ENCODE measurements at regions not wholly inside any gene's neighbourhood (a gene's known extent, or its start where the extent isn't known, plus 50 kb on each side); places are given as distances from the start of the nearest gene placed in this dataset.
"Not testable (repeated sequence)": the region's sequence is repeated elsewhere in the genome, so short reads cannot be mapped to it uniquely, and the experiment has no call there.

GRCh38 chr12:92394895-92395294 is 249.2 kb upstream of the BTG1 start:
- H3K9me2 ChIP-seq (ENCODE audit: insufficient read depth), result no peaks in the 10 kb centered on the region
- BruUV-seq (replicated peaks), result no TSS peak
- intact Hi-C loops (cut with micrococcal nuclease), result no loop called here
- H3K27ac ChIP-seq (ENCODE audit: low read depth, low read length), result no peak overlapping the region
- H3K9me3 ChIP-seq (ENCODE audit: control insufficient read depth in 1 of 2, insufficient read depth in 1 of 2, low read depth in 1 of 2, low read length in 2 of 2), result peaks cover 0 to 5% of the 10 kb centered on the region in 2 experiments; a peak in 1 of 4 replicates
- H3K4me1 ChIP-seq (ENCODE audit: control insufficient read depth in 1 of 2, insufficient read depth in 2 of 2, low read length in 2 of 2), result no peaks in the 10 kb centered on the region
- no peak overlapping the region for H3K9ac ChIP-seq (ENCODE audit: low read length)
- H3K4me2 ChIP-seq (ENCODE audit: low read length), result no peak overlapping the region
- ChIA-PET CTCF (no interaction called here), RAD21 (ENCODE audit: low non-redundant PET in 1 of 2, low total read pairs in 2 of 2, uncharacterized antibody in 2 of 2, unreplicated experiment in 2 of 2) (no interaction called here), POLR2A (no interaction called here)
- no peaks in the 10 kb centered on the region for H3K79me2 ChIP-seq (ENCODE audit: insufficient read depth, low read length)
- no peak overlapping the region for H2AFZ ChIP-seq (ENCODE audit: low read depth, low read length, poor library complexity, severe bottlenecking)
- ATAC-seq (no peak), DNase-seq (ENCODE audit: low read depth, low spot score) (no peak)
- TF ChIP-seq RAD21 (IDR thresholded peaks at IDR 0.05; ENCODE audit: low read depth) (no peak), CEBPB (IDR thresholded peaks at IDR 0.05; ENCODE audit: low read depth) (no peak), ZFX (IDR thresholded peaks at IDR 0.05) (no peak)
- H3K27me3 ChIP-seq (ENCODE audit: insufficient read depth, low read length), result no peaks in the 10 kb centered on the region
- no peaks in the 10 kb centered on the region for H3K36me3 ChIP-seq (ENCODE audit: control insufficient read depth in 1 of 2, insufficient read depth in 2 of 2, low read length in 2 of 2)
- no peak overlapping the region for H3K4me3 ChIP-seq (replicated peaks in 1 of 2; ENCODE audit: low read depth in 1 of 2, low read length in 2 of 2)
- H4K20me1 ChIP-seq (ENCODE audit: insufficient read depth), result no peaks in the 10 kb centered on the region

- ChIA-PET RAD21 (ENCODE audit: low non-redundant PET in 1 of 2, low total read pairs in 2 of 2, uncharacterized antibody in 2 of 2, unreplicated experiment in 2 of 2) (no interaction called here), CTCF (no interaction called here), POLR2A (no interaction called here)
- Histone ChIP-seq H3K9ac (ENCODE audit: low read length) (no peak overlapping the region), H4K20me1 (ENCODE audit: insufficient read depth) (no peaks in the 10 kb centered on the region), H3K9me2 (ENCODE audit: insufficient read depth) (no peaks in the 10 kb centered on the region), H3K79me2 (ENCODE audit: insufficient read depth, low read length) (no peaks in the 10 kb centered on the region), H3K36me3 (ENCODE audit: control insufficient read depth in 1 of 2, insufficient read depth in 2 of 2, low read length in 2 of 2) (no peaks in the 10 kb centered on the region), H3K4me2 (ENCODE audit: low read length) (no peak overlapping the region), H3K27me3 (ENCODE audit: insufficient read depth, low read length) (no peaks in the 10 kb centered on the region), H3K4me3 (replicated peaks in 1 of 2; ENCODE audit: low read depth in 1 of 2, low read length in 2 of 2) (no peak overlapping the region), H2AFZ (ENCODE audit: low read depth, low read length, poor library complexity, severe bottlenecking) (no peak overlapping the region), H3K4me1 (ENCODE audit: control insufficient read depth in 1 of 2, insufficient read depth in 2 of 2, low read length in 2 of 2) (no peaks in the 10 kb centered on the region), H3K9me3 (ENCODE audit: control insufficient read depth in 1 of 2, insufficient read depth in 1 of 2, low read depth in 1 of 2, low read length in 2 of 2) (peaks cover 0 to 5% of the 10 kb centered on the region in 2 experiments; a peak in 1 of 4 replicates), H3K27ac (ENCODE audit: low read depth, low read length) (no peak overlapping the region)
- TF ChIP-seq EZH2 (IDR thresholded peaks at IDR 0.05) (no peak), ATF3 (IDR thresholded peaks at IDR 0.05) (no peak), SRF (IDR thresholded peaks at IDR 0.05; ENCODE audit: low read depth) (no peak), SP1 (IDR thresholded peaks at IDR 0.05; ENCODE audit: low read depth) (no peak), EGR1 (IDR thresholded peaks at IDR 0.05; ENCODE audit: low read depth) (no peak), SIN3A (IDR thresholded peaks at IDR 0.05; ENCODE audit: low read depth) (no peak), CBX3 (IDR thresholded peaks at IDR 0.05; ENCODE audit: low read depth) (no peak), ZFX (IDR thresholded peaks at IDR 0.05) (no peak), JUND (IDR thresholded peaks at IDR 0.05) (no peak), MAX (IDR thresholded peaks at IDR 0.05) (no peak), FOSL1 (IDR thresholded peaks at IDR 0.05; ENCODE audit: low read depth) (no peak), CTCF (IDR thresholded peaks at IDR 0.05 in 2 of 3, conservative IDR thresholded peaks at IDR 0.05 in 1 of 3; ENCODE audit: borderline replicate concordance in 1 of 3, insufficient read depth in 1 of 3, low read depth in 2 of 3, low read length in 2 of 3) (no peak)
- DNase-seq (ENCODE audit: low read depth, low spot score) (no peak), ATAC-seq (no peak)
- intact Hi-C loops (cut with micrococcal nuclease), result no loop called here
- no TSS peak for BruUV-seq (replicated peaks)
Observed at GRCh38 chr12:92393504-92393903, 247.9 kb upstream of the BTG1 start.

GRCh38 chr12:92391726-92392125 is 246.1 kb upstream of the BTG1 start:
- H3K27me3 ChIP-seq (ENCODE audit: insufficient read depth, low read length); BruUV-seq (replicated peaks); H3K4me3 ChIP-seq (replicated peaks in 1 of 2; ENCODE audit: low read depth in 1 of 2, low read length in 2 of 2); H3K36me3 ChIP-seq (ENCODE audit: control insufficient read depth in 1 of 2, insufficient read depth in 2 of 2, low read length in 2 of 2); RAD21 ChIA-PET (ENCODE audit: low non-redundant PET in 1 of 2, low total read pairs in 2 of 2, uncharacterized antibody in 2 of 2, unreplicated experiment in 2 of 2); H2AFZ ChIP-seq (ENCODE audit: low read depth, low read length, poor library complexity, severe bottlenecking); H3K4me1 ChIP-seq (ENCODE audit: control insufficient read depth in 1 of 2, insufficient read depth in 2 of 2, low read length in 2 of 2); H3K9me2 ChIP-seq (ENCODE audit: insufficient read depth); ATAC-seq; H3K9ac ChIP-seq (ENCODE audit: low read length); H3K27ac ChIP-seq (ENCODE audit: low read depth, low read length); intact Hi-C loops (cut with micrococcal nuclease); H4K20me1 ChIP-seq (ENCODE audit: insufficient read depth); H3K9me3 ChIP-seq (ENCODE audit: control insufficient read depth in 1 of 2, insufficient read depth in 1 of 2, low read depth in 1 of 2, low read length in 2 of 2); CTCF ChIA-PET; H3K4me2 ChIP-seq (ENCODE audit: low read length); H3K79me2 ChIP-seq (ENCODE audit: insufficient read depth, low read length); POLR2A ChIA-PET; DNase-seq (ENCODE audit: low read depth, low spot score): not testable (repeated sequence)

Measured in HCT116 (cell line).